ENCODE measurements at regions not wholly inside any gene's neighbourhood (a gene's known extent, or its start where the extent isn't known, plus 50 kb on each side); places are given as distances from the start of the nearest gene placed in this dataset.
"Not testable (repeated sequence)": the region's sequence is repeated elsewhere in the genome, so short reads cannot be mapped to it uniquely, and the experiment has no call there.

DNA sequence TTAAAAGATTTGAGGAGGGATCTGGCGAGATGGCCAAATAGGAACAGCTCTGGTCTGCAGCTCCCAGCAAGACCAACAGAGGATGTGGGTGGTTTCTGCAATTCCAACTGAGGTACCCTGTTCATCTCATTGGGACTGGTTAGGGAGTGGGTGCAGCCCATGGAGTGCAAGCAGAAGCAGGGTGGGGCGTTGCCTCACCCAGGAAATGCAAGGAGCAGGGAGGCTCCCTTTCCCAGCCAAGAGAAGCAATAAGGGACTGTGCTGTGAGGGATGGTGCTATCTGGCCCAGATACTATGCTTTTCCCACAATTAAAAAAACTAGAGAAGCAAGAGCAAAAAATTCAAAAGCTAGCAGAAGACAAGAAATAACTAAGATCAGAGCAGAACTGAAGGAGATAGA lies 318.4 kb downstream of the PPP1R3A start:
- DNase-seq (ENCODE audit: low read depth in 2 of 2) = not testable (repeated sequence)

GRCh38 chr7:113593455-113593854 lies 325.4 kb downstream of the PPP1R3A start:
- not testable (repeated sequence) for DNase-seq (ENCODE audit: low read depth in 2 of 2)

- DNase-seq (ENCODE audit: low read depth in 2 of 2) = not testable (repeated sequence)
Measured at GRCh38 chr7:113592924-113593323, 325.9 kb downstream of the PPP1R3A start.

- DNase-seq (ENCODE audit: low read depth in 2 of 2) = no peak
Measured at GRCh38 chr7:113582471-113582870, 336.3 kb downstream of the PPP1R3A start.

- DNase-seq (ENCODE audit: low read depth in 2 of 2) = not testable (repeated sequence)
Measured at GRCh38 chr7:113563257-113563656, 355.6 kb downstream of the PPP1R3A start.

GRCh38 chr7:113562801-113563200 lies 356.0 kb downstream of the PPP1R3A start:
- no peak for DNase-seq (ENCODE audit: low read depth in 2 of 2)

GRCh38 chr7:113562242-113562641 lies 356.6 kb downstream of the PPP1R3A start:
- no peak for DNase-seq (ENCODE audit: low read depth in 2 of 2)

DNA sequence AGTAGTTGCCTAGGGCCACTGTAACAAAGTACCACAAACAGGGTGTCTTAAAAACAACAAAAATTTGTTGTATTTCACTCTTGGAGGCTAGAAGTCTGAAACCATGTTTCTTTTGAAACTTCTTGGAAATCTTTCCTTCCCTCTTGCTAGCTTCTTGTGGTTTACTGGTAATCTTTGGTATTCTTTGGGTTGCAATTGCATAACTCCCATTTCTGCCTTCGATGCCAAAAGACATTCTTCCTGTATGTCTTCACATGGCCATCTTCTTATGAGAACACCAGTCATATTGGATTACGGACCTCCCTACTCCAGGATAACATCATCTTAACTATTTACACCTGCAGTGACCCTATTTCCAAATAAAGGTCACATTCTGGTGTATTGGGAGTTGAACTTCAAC lies 357.4 kb downstream of the PPP1R3A start:
- DNase-seq (ENCODE audit: low read depth in 2 of 2) = no peak

DNA sequence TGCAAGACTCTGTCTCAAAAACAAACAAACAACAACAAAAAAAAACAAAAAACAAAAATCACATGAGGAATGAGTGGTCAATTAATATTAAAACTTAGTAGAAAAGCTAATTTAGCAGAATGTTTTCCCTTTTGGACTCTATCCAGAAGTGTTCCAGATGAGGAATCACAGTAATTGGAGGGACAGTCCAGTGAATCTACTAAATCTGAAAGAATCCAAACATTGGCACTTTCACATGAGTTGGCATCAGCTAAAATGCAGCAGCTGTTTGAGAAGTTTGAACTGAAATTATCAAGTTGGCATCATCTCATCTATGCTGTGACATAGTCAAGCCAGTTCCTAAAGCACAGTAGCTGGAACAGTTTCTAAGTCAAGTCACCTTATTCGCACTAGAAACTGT lies 367.8 kb downstream of the PPP1R3A start:
- no peak for DNase-seq (ENCODE audit: low read depth in 2 of 2)

DNA sequence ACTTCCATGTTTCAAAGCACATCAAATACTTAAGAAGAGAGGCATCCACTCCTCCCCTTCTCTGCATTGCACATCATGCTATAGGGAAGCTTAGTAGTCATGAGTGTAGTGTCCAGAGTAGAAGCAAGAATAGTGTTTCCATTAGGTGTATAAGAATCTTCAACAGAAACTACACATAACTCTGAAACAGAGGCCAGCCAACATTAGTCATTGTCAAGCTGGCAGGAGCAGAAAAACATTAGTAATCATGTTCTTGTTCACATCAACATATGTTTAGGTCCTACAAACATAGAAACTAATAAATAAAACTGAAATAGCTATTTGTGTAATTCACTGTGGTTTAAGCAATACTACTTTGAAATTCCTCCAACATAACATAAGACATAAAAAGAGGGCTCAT lies 370.2 kb downstream of the PPP1R3A start:
- DNase-seq (ENCODE audit: low read depth in 2 of 2) = no peak

GRCh38 chr7:113548137-113548536 lies 370.7 kb downstream of the PPP1R3A start:
- DNase-seq (ENCODE audit: low read depth in 2 of 2) = no peak

GRCh38 chr7:113521468-113521867 lies 397.3 kb downstream of the PPP1R3A start:
- DNase-seq (ENCODE audit: low read depth in 2 of 2) = no peak

DNA sequence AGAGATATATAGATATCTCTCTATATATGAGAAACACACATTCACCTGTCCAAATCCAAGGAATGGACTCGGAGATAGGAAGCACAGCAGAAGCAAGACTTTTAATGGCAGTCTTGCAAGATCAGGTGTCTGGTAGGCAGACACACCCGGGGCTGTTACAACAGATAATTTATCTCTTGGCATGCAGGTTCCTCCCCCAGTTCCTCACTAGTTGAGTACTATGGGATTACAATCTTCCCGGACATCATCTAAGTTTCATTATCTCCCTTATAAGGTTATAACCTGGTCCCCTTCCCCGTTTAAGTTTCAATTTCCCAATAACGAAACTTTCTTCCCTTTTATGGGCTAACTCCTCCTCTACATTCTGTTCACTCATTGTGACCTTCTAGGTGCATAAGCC lies 399.3 kb downstream of the PPP1R3A start:
- no peak for DNase-seq (ENCODE audit: low read depth in 2 of 2)

DNA sequence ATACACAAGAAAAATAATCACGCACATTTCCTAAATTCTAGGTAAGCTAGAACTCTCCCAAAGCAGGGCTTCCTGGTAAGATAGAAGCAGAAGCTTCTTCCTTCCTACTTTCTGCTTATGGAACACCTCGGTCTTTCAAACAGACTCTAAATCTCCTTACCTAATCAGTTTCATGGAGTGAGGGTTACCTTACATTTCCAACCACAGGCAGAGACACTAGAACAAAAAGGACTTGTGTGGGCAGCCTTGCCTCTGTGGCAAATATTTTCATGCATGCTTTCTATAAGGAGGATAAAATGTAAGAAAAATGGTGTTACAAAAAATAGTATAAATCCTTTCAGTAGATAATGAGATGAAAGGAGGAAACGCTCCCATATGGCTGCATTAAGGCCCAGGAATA lies 386.3 kb upstream of the SMIM30 start:
- DNase-seq (ENCODE audit: low read depth in 2 of 2) = no peak

GRCh38 chr7:113504142-113504541 lies 385.8 kb upstream of the SMIM30 start:
- no peak for DNase-seq (ENCODE audit: low read depth in 2 of 2)

DNA sequence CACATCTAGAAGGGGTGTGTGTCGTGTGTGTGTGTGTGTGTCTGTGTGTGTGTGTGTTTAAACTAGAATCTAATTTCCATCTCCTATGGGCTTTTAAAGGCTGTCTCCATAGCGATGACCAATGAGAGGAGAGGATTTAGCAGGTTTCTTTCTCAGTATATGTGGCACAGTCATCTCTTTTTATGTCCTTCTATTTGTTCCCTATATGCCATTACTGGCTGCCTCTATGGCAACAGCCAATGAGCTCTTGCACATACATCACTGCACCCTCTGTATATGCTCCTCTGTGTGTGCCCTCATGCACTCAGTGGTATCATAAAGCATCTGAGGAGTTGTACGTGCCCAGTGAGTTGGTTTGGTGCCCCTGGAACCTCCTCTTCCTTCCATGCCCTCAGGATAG lies 378.2 kb upstream of the SMIM30 start:
- not testable (repeated sequence) for DNase-seq (ENCODE audit: low read depth in 2 of 2)

- DNase-seq (ENCODE audit: low read depth in 2 of 2) = not testable (repeated sequence)
Measured at GRCh38 chr7:113494797-113495566, 376.6 kb upstream of the SMIM30 start.

DNA sequence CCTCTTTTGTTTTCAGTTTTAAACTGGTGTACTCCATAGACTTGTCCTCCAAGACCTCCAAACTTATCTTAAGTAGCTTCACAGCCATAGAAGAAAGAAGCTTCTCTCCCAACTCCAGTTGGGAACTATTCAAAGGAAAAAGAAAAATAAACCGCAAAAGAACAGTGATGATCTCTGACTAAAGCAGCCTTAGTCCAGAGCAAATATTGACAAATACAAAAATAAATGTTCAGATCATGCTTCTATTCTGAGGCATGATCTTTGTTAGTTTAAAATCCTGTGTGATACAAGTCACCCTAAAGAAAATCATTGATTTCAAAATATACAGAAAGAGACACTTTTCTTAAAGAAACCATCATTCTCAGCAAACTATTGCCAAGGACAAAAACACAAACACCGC lies 373.0 kb upstream of the SMIM30 start:
- no peak for DNase-seq (ENCODE audit: low read depth in 2 of 2)

GRCh38 chr7:113487925-113488731 lies 369.8 kb upstream of the SMIM30 start:
- DNase-seq (ENCODE audit: low read depth in 2 of 2) = no peak

DNA sequence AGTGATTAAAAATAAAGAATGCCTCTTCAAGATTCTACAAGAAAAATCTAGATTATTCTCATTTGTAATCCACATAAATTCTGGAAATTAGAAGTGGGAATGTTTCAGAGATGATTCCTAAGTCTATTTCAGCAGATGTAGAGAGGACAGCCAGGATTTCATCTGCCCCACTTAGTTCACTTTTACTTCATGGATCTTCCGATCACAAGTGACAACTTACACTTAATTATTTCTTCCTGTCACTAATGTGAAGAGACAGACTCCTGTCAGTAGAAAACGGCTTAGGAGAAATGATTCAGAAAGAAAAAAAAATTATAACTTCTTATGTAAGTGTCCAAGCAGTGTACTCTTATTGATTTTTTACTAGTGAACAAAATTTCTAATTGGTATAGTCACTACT lies 368.2 kb upstream of the SMIM30 start:
- DNase-seq (ENCODE audit: low read depth in 2 of 2) = no peak

- DNase-seq (ENCODE audit: low read depth in 2 of 2) = no peak
Measured at GRCh38 chr7:113483657-113484056, 365.3 kb upstream of the SMIM30 start.

GRCh38 chr7:113480537-113480936 lies 362.2 kb upstream of the SMIM30 start:
- DNase-seq (ENCODE audit: low read depth in 2 of 2) = no peak

Measured in stimulated activated CD8-positive, alpha-beta memory T cell treated with anti-CD3 and anti-CD28 coated beads, Interleukin-15, amount 100 ng/mL, for 48 hours (primary cell).